ENCODE measurements at regions not wholly inside any gene's neighbourhood (a gene's known extent, or its start where the extent isn't known, plus 50 kb on each side); places are given as distances from the start of the nearest gene placed in this dataset.

GRCh38 chr7:47671358-47671757 lies 89.4 kb upstream of the TNS3 start:
- TF ChIP-seq CTCF (IDR thresholded peaks at IDR 0.05) = no peak
- no peak for TF ChIP-seq USF2 (IDR thresholded peaks at IDR 0.05; ENCODE audit: borderline replicate concordance, low read depth, low read length)
- TF ChIP-seq MEF2A (IDR thresholded peaks at IDR 0.05; ENCODE audit: borderline replicate concordance, low read depth) = no peak
- no peak for TF ChIP-seq TAF1 (IDR thresholded peaks at IDR 0.05; ENCODE audit: borderline replicate concordance, low read depth, low read length)
- no peak for TF ChIP-seq MAX (IDR thresholded peaks at IDR 0.05; ENCODE audit: low read depth)
- no peak for TF ChIP-seq EP300 (IDR thresholded peaks at IDR 0.05; ENCODE audit: borderline replicate concordance in 1 of 2, low read depth in 1 of 2, low read length in 1 of 2)
- no peak for TF ChIP-seq NRF1 (IDR thresholded peaks at IDR 0.05; ENCODE audit: low read depth, low read length)
- TF ChIP-seq POLR2AphosphoS5 (IDR thresholded peaks at IDR 0.05; ENCODE audit: low read depth, low read length) = no peak
- no peak for TF ChIP-seq MXI1 (IDR thresholded peaks at IDR 0.05; ENCODE audit: low read depth, low read length)
- no peak for TF ChIP-seq RAD21 (IDR thresholded peaks at IDR 0.05; ENCODE audit: low read length)
- no peak for TF ChIP-seq SMC3 (IDR thresholded peaks at IDR 0.05; ENCODE audit: low read depth, low read length)

Measured in SK-N-SH (cell line).